ENCODE measurements at regions not wholly inside any gene's neighbourhood (a gene's known extent, or its start where the extent isn't known, plus 50 kb on each side); places are given as distances from the start of the nearest gene placed in this dataset.

GRCh38 chr2:6326958-6327357, 538.7 kb downstream of the CMPK2 start:
- ChIA-PET CTCF (ENCODE audit: partially characterized antibody) (no interaction called here), POLR2A (ENCODE audit: partially characterized antibody) (no interaction called here)
- Histone ChIP-seq H3K23me2 (ENCODE audit: low read depth, low read length) (no peaks in the 10 kb centered on the region), H3K56ac (replicated peaks; ENCODE audit: insufficient read length, low read depth, low read length) (no peak overlapping the region), H2BK15ac (ENCODE audit: low read length) (no peak overlapping the region), H4K20me1 (replicated peaks in 1 of 2; ENCODE audit: control insufficient read depth in 1 of 2, insufficient read depth in 2 of 2, low read length in 2 of 2) (no peaks in the 10 kb centered on the region), H2BK12ac (ENCODE audit: low read depth, low read length) (no peak overlapping the region), H3K23ac (ENCODE audit: insufficient read length) (no peak overlapping the region), H4K91ac (replicated peaks; ENCODE audit: insufficient read length, low read length) (no peak overlapping the region), H3K14ac (ENCODE audit: insufficient read length) (no peak overlapping the region), H3K4me1 (replicated peaks in 1 of 4; ENCODE audit: control insufficient read depth in 3 of 4, insufficient read depth in 4 of 4, low read length in 3 of 4) (peaks cover 0 to 4% (median 0%) of the 10 kb centered on the region in 4 experiments; a peak in 1 of 7 replicates), H2BK120ac (replicated peaks; ENCODE audit: low read depth, low read length) (no peak overlapping the region), H3K27ac (ENCODE audit: low read depth, low read length) (no peak overlapping the region), H3K4ac (replicated peaks; ENCODE audit: insufficient read length, low read depth, low read length) (no peak overlapping the region), H4K5ac (ENCODE audit: insufficient read length, low read depth, low read length) (no peak overlapping the region), H4K8ac (ENCODE audit: extremely low read depth, insufficient read depth, low read length) (no peak overlapping the region), H3K18ac (ENCODE audit: extremely low read depth, low read length) (no peak overlapping the region), H2AK5ac (ENCODE audit: low read depth, low read length) (no peak overlapping the region), H2BK20ac (ENCODE audit: low read length) (no peak overlapping the region), H3K9ac (replicated peaks in 1 of 4; ENCODE audit: extremely low read depth in 1 of 4, low read depth in 3 of 4, low read length in 3 of 4) (no peak overlapping the region), H3K4me3 (ENCODE audit: extremely low read depth in 1 of 4, insufficient read depth in 2 of 4, low read depth in 3 of 4, low read length in 4 of 4) (no peak overlapping the region), H3K79me2 (ENCODE audit: control insufficient read depth in 1 of 2, insufficient read depth in 2 of 2, low read length in 2 of 2) (no peaks in the 10 kb centered on the region), H3K4me2 (ENCODE audit: insufficient read depth in 1 of 2, low read depth in 2 of 2, low read length in 2 of 2) (no peak overlapping the region), H3K27me3 (replicated peaks in 1 of 4; ENCODE audit: control insufficient read depth in 3 of 4, extremely low read depth in 1 of 4, insufficient read depth in 3 of 4, low read length in 3 of 4) (no peaks in the 10 kb centered on the region), H3K79me1 (ENCODE audit: low read depth, low read length) (no peaks in the 10 kb centered on the region), H2BK5ac (ENCODE audit: low read depth, low read length) (no peak overlapping the region), H2AFZ (ENCODE audit: low read length) (no peak overlapping the region), H3K36me3 (ENCODE audit: control insufficient read depth in 2 of 4, insufficient read depth in 4 of 4, low read length in 3 of 4) (no peaks in the 10 kb centered on the region), H3K9me3 (ENCODE audit: insufficient read depth in 2 of 2, low read depth in 1 of 2, low read length in 1 of 2) (no peaks in the 10 kb centered on the region)
- TF ChIP-seq, protein P1, sequence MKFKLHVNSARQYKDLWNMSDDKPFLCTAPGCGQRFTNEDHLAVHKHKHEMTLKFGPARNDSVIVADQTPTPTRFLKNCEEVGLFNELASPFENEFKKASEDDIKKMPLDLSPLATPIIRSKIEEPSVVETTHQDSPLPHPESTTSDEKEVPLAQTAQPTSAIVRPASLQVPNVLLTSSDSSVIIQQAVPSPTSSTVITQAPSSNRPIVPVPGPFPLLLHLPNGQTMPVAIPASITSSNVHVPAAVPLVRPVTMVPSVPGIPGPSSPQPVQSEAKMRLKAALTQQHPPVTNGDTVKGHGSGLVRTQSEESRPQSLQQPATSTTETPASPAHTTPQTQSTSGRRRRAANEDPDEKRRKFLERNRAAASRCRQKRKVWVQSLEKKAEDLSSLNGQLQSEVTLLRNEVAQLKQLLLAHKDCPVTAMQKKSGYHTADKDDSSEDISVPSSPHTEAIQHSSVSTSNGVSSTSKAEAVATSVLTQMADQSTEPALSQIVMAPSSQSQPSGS (IDR thresholded peaks at IDR 0.05; ENCODE audit: low read length): no peak
- no peak for TF ChIP-seq SP4 (IDR thresholded peaks at IDR 0.05; ENCODE audit: low read length)
- FAIRE-seq (no peak), DNase-seq (ENCODE audit: low read depth in 1 of 2, low spot score in 2 of 2) (no peak)
- WGBS, 2 experiments (ENCODE audit: extremely low coverage in 1 of 2, insufficient coverage in 1 of 2, insufficient read length in 1 of 2, insufficient replicate concordance in 2 of 2, low coverage in 1 of 2, low lambda C conversion rate in 2 of 2, missing lambda C conversion rate in 1 of 2): 88% methylated on average over 3 of the region's 3 CpGs; no CpG with 5 or more reads in 1 of the 2 experiments

Data from H1 (cell line).